ENCODE measurements at regions not wholly inside any gene's neighbourhood (a gene's known extent, or its start where the extent isn't known, plus 50 kb on each side); places are given as distances from the start of the nearest gene placed in this dataset.

DNA sequence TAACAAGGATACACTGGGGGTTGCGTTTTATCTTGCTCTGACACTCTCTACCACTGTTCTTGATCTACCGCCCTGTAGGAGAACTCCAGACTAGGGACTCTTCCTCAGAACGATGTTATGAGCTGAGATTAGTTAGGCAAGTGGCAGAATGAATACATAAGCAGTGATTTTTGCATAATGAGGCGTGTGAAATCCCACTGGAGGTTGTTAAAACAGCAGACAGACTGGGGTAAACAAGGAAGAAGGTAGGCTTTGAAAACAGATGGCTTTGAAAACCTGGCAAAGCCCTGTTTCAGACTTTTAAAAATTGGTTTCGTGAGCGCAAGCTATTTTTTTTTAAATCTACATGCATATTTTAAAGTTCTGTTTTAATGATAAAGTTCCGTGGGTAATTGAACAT, 785.2 kb downstream of the TYW1 start:
- TF ChIP-seq CTCF (IDR thresholded peaks at IDR 0.05; ENCODE audit: low read depth, low read length), result no peak
- H3K27me3 ChIP-seq, result no peaks in the 10 kb centered on the region
- DNase-seq, result no peak
- H3K4me1 ChIP-seq, result no peaks in the 10 kb centered on the region
- no peaks in the 10 kb centered on the region for H3K9me3 ChIP-seq
- H3K36me3 ChIP-seq, result no peaks in the 10 kb centered on the region
- no peak overlapping the region for H3K4me3 ChIP-seq (ENCODE audit: low read depth, low read length)

DNA sequence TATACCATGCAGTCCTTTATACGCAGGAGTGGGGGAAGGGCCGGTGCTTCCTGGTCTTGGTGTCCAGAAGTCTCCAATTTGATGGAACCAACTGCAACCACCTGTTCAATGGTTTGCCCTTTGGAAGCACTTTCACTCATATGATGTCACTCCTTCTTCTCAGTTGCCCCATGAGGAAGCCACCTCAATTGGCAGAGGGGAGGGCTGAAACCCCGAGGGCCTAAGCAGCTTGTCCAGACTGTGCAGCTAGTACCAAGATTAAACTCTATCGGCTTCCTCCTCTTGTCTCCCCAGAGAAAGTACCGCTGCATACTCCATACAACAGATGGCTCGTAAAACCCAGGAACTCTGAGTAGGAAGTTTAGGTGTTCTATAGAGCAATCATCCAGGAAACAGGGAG, 789.4 kb downstream of the TYW1 start:
- no peak overlapping the region for H3K4me3 ChIP-seq (ENCODE audit: low read depth, low read length)
- 0 out of 2 replicates have a peak, but pooled peaks cover 2% of the 10 kb centered on the region for H3K9me3 ChIP-seq
- no peak for TF ChIP-seq CTCF (IDR thresholded peaks at IDR 0.05; ENCODE audit: low read depth, low read length)
- no peaks in the 10 kb centered on the region for H3K27me3 ChIP-seq
- no peak for DNase-seq
- no peaks in the 10 kb centered on the region for H3K36me3 ChIP-seq
- H3K4me1 ChIP-seq, result no peaks in the 10 kb centered on the region

DNA sequence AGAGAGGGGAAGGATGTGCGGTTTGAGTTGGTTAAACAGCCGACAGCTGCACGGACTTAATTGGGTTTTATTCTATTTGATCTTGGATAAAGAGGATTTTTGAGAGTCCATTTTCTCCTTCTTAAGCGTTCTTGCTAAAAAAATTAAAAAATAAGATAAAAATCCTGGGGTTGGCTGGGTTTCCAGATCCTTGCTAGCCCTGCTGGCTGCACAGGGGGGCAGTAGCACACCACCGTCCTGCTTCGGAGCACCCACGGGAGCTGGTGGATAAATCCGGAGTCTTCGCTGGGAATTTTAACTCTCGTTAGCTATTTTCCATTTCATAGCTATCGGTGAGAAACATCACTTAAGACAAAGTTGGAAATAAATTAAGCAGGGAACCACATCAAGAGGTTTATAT, 792.0 kb downstream of the TYW1 start:
- Histone ChIP-seq H3K4me3 (ENCODE audit: low read depth, low read length) (no peak overlapping the region), H3K4me1 (no peaks in the 10 kb centered on the region), H3K36me3 (no peaks in the 10 kb centered on the region), H3K27me3 (no peaks in the 10 kb centered on the region), H3K9me3 (0 out of 2 replicates have a peak, but pooled peaks cover 2% of the 10 kb centered on the region)
- TF ChIP-seq CTCF (IDR thresholded peaks at IDR 0.05; ENCODE audit: low read depth, low read length), result peak; percentile 86
- DNase-seq, result peak; percentile 62

GRCh38 chr7:67791918-67792317, 795.3 kb downstream of the TYW1 start:
- DNase-seq, result no peak
- H3K9me3 ChIP-seq, result 0 out of 2 replicates have a peak, but pooled peaks cover 2% of the 10 kb centered on the region
- H3K36me3 ChIP-seq, result no peaks in the 10 kb centered on the region
- H3K4me1 ChIP-seq, result no peaks in the 10 kb centered on the region
- no peak for TF ChIP-seq CTCF (IDR thresholded peaks at IDR 0.05; ENCODE audit: low read depth, low read length)
- no peaks in the 10 kb centered on the region for H3K27me3 ChIP-seq
- no peak overlapping the region for H3K4me3 ChIP-seq (ENCODE audit: low read depth, low read length)

DNA sequence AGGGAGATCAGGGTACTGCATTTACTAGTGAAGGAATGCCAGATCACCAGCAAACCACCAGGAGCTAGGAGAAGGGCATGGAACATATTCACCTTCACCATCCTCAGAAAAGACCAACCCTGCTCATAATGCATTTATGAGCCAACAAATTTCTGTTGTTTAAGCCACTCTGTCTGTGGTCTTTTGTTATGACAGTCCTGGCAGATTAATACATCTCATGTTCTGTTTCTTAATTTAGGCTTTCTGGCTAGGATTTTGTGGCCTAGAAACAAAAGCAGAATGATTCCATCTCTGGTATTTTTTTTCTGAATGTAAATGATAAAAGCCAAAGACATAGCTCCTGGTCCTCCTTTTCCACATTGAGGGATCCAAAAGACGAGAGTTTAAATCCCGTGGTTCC, 797.9 kb downstream of the TYW1 start:
- no peaks in the 10 kb centered on the region for H3K27me3 ChIP-seq
- DNase-seq, result no peak
- no peaks in the 10 kb centered on the region for H3K4me1 ChIP-seq
- no peak for TF ChIP-seq CTCF (IDR thresholded peaks at IDR 0.05; ENCODE audit: low read depth, low read length)
- no peaks in the 10 kb centered on the region for H3K36me3 ChIP-seq
- no peak overlapping the region for H3K4me3 ChIP-seq (ENCODE audit: low read depth, low read length)
- H3K9me3 ChIP-seq, result 0 out of 2 replicates have a peak, but pooled peaks cover 2% of the 10 kb centered on the region

DNA sequence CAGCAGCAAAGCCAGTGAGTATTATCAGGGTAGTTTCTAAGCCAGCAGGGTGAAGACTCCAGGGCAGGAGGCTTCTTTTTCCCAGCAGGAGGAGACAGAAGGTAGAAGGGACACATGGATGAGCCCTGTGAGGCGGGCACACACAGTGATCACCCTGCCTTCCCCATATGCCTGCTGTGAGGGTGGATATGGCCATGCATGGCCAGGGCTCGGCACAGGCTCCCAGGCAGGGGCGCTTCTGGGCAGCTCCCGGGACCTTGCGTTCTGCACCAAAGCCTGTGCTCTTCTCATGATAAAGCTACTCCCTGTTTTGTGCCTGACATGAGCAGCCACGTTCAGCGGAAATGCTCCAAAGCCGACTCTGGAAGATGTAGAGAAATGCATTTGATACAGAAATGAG, 807.2 kb downstream of the TYW1 start:
- H3K4me1 ChIP-seq, result no peaks in the 10 kb centered on the region
- H3K9me3 ChIP-seq, result no peaks in the 10 kb centered on the region

More for the DNA sequence above, 807.2 kb downstream of the TYW1 start:
- no peak for TF ChIP-seq CTCF (IDR thresholded peaks at IDR 0.05; ENCODE audit: low read depth, low read length)
- no peak for DNase-seq
- Histone ChIP-seq H3K4me3 (ENCODE audit: low read depth, low read length) (no peak overlapping the region), H3K36me3 (no peaks in the 10 kb centered on the region), H3K27me3 (no peaks in the 10 kb centered on the region)
